ENCODE measurements at regions not wholly inside any gene's neighbourhood (a gene's known extent, or its start where the extent isn't known, plus 50 kb on each side); places are given as distances from the start of the nearest gene placed in this dataset.
"Not testable (repeated sequence)": the region's sequence is repeated elsewhere in the genome, so short reads cannot be mapped to it uniquely, and the experiment has no call there.

GRCh38 chr7:106340247-106340596 is 55.4 kb upstream of the NAMPT start:
- TF ChIP-seq CTCF (optimal IDR thresholded peaks at IDR 0.05 in 1 of 3, IDR thresholded peaks at IDR 0.05 in 1 of 3, conservative IDR thresholded peaks at IDR 0.05 in 1 of 3; ENCODE audit: extremely low read depth in 1 of 3, insufficient read depth in 2 of 3, low read length in 3 of 3); EZH2 (IDR thresholded peaks at IDR 0.05; ENCODE audit: low read length): not testable (repeated sequence)
